Keratinocyte (primary cell): ENCODE measurements at regions not wholly inside any gene's neighbourhood (a gene's known extent, or its start where the extent isn't known, plus 50 kb on each side); places are given as distances from the start of the nearest gene placed in this dataset.

Experiments
- DNase-seq: peaks from one replicate; pipeline ENCODE4 v3.0.0-alpha.2; 2011; ENCODE audit warnings: low read depth, missing footprints, low spot score
- FAIRE-seq: peaks from 2 replicates; lab custom pipeline; 2011; peaks lifted over from hg19 to GRCh38; lab: Jason Lieb, UNC
- H2AFZ ChIP-seq: 2 replicates; pipeline ENCODE4 v1.6.0; 2012; ENCODE audit warnings: low read length, control low read depth, inconsistent platforms; ENCODE audit not compliant: control insufficient read depth
- H3K27ac ChIP-seq: 2 replicates; pipeline ENCODE4 v1.5.1; 2011; ENCODE audit warnings: low read length; ENCODE audit not compliant: control insufficient read depth, insufficient read depth
- H3K27me3 ChIP-seq: 3 replicates; pipeline ENCODE4 v1.6.0; 2011; ENCODE audit warnings: low read length; ENCODE audit not compliant: control insufficient read depth, insufficient read depth; ENCODE audit errors: extremely low read depth
- H3K36me3 ChIP-seq, 2 experiments: 2 replicates in 1 of 2; 3 replicates in 1 of 2; pipeline ENCODE4 v1.5.1; 2011; ENCODE audit warnings: low read length in 2 of 2, mild to moderate bottlenecking in 1 of 2; ENCODE audit not compliant: control insufficient read depth in 2 of 2, insufficient read depth in 2 of 2; ENCODE audit errors: extremely low read depth in 1 of 2
- H3K4me1 ChIP-seq: 3 replicates; pipeline ENCODE4 v1.5.1; 2011; ENCODE audit warnings: low read length; ENCODE audit not compliant: control insufficient read depth, insufficient read depth; ENCODE audit errors: extremely low read depth
- H3K4me2 ChIP-seq: 3 replicates; pipeline ENCODE4 v1.6.0; 2011; ENCODE audit warnings: low read depth, low read length; ENCODE audit not compliant: control insufficient read depth, insufficient read depth; ENCODE audit errors: extremely low read depth
- H3K4me3 ChIP-seq, 3 experiments: fragments of 200-600 bp in 1 of 3; sonication (generic) in 1 of 3; 2 replicates in 2 of 3; 3 replicates in 1 of 3; pipeline ENCODE4 v1.5.1; 2011 to 2016; ENCODE audit warnings: low read length in 3 of 3, mild to moderate bottlenecking in 3 of 3, control low read depth in 2 of 3, inconsistent platforms in 1 of 3, low read depth in 1 of 3, mixed read lengths in 1 of 3, mixed run types in 1 of 3, moderate library complexity in 1 of 3; ENCODE audit not compliant: control insufficient read depth in 2 of 3, insufficient read depth in 2 of 3; ENCODE audit errors: extremely low read depth in 1 of 3
- H3K79me2 ChIP-seq: 2 replicates; pipeline ENCODE4 v1.6.0; 2012; ENCODE audit warnings: low read length; ENCODE audit not compliant: control insufficient read depth, insufficient read depth
- H3K9ac ChIP-seq: 3 replicates; pipeline ENCODE4 v1.6.0; 2011; ENCODE audit warnings: low read length; ENCODE audit not compliant: control insufficient read depth, insufficient read depth; ENCODE audit errors: extremely low read depth
- H3K9me1 ChIP-seq: 3 replicates; pipeline ENCODE4 v1.6.0; 2011; ENCODE audit warnings: low read length; ENCODE audit not compliant: control insufficient read depth, insufficient read depth; ENCODE audit errors: extremely low read depth
- H3K9me3 ChIP-seq: 2 replicates; pipeline ENCODE4 v1.5.1; 2012; ENCODE audit warnings: low read depth, low read length; ENCODE audit not compliant: control insufficient read depth
- H4K20me1 ChIP-seq: 3 replicates; pipeline ENCODE4 v1.6.0; 2011; ENCODE audit warnings: low read length; ENCODE audit not compliant: control insufficient read depth, insufficient read depth; ENCODE audit errors: extremely low read depth
- EZH2 ChIP-seq: IDR thresholded peaks from one replicate; pipeline ENCODE4 v1.6.1; 2012; ENCODE audit warnings: inconsistent platforms, mild to moderate bottlenecking, low read length, moderate library complexity
- dilution Hi-C: fragments of 300-500 bp; cut with MboI; formaldehyde crosslinking; loops from one replicate; pipeline ENCODE4 v1.7.0; 2020; ENCODE audit warnings: low sequenced_read_pairs; ENCODE audit not compliant: extremely low pct_ligation_motif_present
- TF ChIP-seq, protein P1 (sequence below), 3 experiments: IDR thresholded peaks in 1 of 3; conservative IDR thresholded peaks in 1 of 3; optimal IDR thresholded peaks in 1 of 3; 2 replicates in 2 of 3; 3 replicates in 1 of 3; pipeline versions ENCODE3 to v1.5.1; 2011; ENCODE audit warnings: low read length in 3 of 3, mild to moderate bottlenecking in 3 of 3, moderate library complexity in 2 of 3, control low read depth in 1 of 3, inconsistent platforms in 1 of 3; ENCODE audit not compliant: insufficient read depth in 2 of 3; ENCODE audit errors: extremely low read depth in 1 of 3

DNA sequence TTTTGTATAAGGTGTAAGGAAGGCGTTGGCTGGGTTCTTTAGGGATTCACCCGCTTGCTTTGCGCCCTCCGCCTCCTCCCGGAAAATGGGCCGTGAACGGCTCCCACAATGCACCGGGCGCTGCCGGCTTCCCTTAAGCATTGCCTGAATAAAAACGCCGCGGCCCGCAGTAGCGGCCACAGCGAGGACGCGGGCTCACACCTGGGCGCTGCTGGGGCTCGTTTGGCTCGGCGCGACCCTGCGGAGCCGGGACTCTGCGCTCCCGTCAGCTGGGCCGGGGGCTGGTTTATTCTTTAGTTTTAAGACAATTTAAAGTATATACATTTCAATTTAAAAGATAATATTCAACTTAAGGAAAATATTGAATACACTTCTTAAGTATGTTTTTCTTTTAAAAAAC, 343.5 kb upstream of the RGMA start:
- FAIRE-seq = no peak
- Histone ChIP-seq H3K9me1 (no peaks in the 10 kb centered on the region), H3K27ac (no peak overlapping the region), H3K4me3 (no peak overlapping the region), H3K79me2 (no peaks in the 10 kb centered on the region), H3K9me3 (no peaks in the 10 kb centered on the region), H4K20me1 (no peaks in the 10 kb centered on the region), H3K4me2 (no peak overlapping the region), H3K36me3 (no peaks in the 10 kb centered on the region), H3K9ac (no peak overlapping the region), H3K27me3 (no peaks in the 10 kb centered on the region), H3K4me1 (peaks cover 13% of the 10 kb centered on the region), H2AFZ (no peak overlapping the region)
- TF ChIP-seq, protein P1, sequence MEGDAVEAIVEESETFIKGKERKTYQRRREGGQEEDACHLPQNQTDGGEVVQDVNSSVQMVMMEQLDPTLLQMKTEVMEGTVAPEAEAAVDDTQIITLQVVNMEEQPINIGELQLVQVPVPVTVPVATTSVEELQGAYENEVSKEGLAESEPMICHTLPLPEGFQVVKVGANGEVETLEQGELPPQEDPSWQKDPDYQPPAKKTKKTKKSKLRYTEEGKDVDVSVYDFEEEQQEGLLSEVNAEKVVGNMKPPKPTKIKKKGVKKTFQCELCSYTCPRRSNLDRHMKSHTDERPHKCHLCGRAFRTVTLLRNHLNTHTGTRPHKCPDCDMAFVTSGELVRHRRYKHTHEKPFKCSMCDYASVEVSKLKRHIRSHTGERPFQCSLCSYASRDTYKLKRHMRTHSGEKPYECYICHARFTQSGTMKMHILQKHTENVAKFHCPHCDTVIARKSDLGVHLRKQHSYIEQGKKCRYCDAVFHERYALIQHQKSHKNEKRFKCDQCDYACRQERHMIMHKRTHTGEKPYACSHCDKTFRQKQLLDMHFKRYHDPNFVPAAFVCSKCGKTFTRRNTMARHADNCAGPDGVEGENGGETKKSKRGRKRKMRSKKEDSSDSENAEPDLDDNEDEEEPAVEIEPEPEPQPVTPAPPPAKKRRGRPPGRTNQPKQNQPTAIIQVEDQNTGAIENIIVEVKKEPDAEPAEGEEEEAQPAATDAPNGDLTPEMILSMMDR (optimal IDR thresholded peaks at IDR 0.05 in 1 of 3, IDR thresholded peaks at IDR 0.05 in 1 of 3, conservative IDR thresholded peaks at IDR 0.05 in 1 of 3; ENCODE audit: extremely low read depth in 1 of 3, insufficient read depth in 2 of 3, low read length in 3 of 3) = no peak
- TF ChIP-seq EZH2 = no peak
- no peak for DNase-seq
- dilution Hi-C loops = no loop called here

DNA sequence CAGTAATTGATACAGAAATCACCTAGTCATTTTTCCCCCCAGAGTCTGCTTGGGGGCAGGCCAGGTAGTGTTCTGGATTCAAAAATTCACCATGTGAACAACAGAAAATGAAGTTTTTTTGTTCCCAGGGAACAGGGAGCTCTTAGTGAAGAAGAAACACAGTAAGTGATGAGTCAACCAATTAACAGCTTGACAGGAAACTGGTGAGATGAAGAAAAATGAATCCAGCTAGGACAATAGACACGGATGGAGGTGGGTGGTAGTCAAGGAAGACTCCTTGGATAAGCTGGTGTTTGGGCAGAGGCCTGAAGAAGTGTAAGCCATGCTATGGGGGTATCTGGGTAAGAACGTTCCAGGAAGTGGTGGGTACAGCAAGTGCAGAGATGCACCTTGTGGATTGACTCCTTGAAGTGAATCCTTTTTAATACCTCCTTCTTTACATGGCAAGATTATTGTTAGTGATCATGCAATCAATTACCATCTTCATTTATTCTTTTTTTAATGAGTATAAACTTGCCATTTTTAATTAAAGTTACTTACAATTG, 339.9 kb upstream of the RGMA start:
- Histone ChIP-seq H3K9me1 (no peaks in the 10 kb centered on the region), H4K20me1 (no peaks in the 10 kb centered on the region), H2AFZ (no peak overlapping the region), H3K79me2 (no peaks in the 10 kb centered on the region), H3K4me3 (no peak overlapping the region), H3K27ac (no peak overlapping the region), H3K36me3 (no peaks in the 10 kb centered on the region), H3K4me1 (peaks cover 13% of the 10 kb centered on the region), H3K9me3 (no peaks in the 10 kb centered on the region), H3K27me3 (no peaks in the 10 kb centered on the region), H3K4me2 (peak overlapping the region; percentile 51), H3K9ac (no peak overlapping the region)
- peak; percentile 13 for DNase-seq
- FAIRE-seq = peak; percentile 77
- dilution Hi-C loops = no loop called here
- TF ChIP-seq, protein P1 (optimal IDR thresholded peaks at IDR 0.05 in 1 of 3, IDR thresholded peaks at IDR 0.05 in 1 of 3, conservative IDR thresholded peaks at IDR 0.05 in 1 of 3; ENCODE audit: extremely low read depth in 1 of 3, insufficient read depth in 2 of 3, low read length in 3 of 3) = no peak
- TF ChIP-seq EZH2 = no peak
